ENCODE measurements at regions not wholly inside any gene's neighbourhood (a gene's known extent, or its start where the extent isn't known, plus 50 kb on each side); places are given as distances from the start of the nearest gene placed in this dataset.

DNA sequence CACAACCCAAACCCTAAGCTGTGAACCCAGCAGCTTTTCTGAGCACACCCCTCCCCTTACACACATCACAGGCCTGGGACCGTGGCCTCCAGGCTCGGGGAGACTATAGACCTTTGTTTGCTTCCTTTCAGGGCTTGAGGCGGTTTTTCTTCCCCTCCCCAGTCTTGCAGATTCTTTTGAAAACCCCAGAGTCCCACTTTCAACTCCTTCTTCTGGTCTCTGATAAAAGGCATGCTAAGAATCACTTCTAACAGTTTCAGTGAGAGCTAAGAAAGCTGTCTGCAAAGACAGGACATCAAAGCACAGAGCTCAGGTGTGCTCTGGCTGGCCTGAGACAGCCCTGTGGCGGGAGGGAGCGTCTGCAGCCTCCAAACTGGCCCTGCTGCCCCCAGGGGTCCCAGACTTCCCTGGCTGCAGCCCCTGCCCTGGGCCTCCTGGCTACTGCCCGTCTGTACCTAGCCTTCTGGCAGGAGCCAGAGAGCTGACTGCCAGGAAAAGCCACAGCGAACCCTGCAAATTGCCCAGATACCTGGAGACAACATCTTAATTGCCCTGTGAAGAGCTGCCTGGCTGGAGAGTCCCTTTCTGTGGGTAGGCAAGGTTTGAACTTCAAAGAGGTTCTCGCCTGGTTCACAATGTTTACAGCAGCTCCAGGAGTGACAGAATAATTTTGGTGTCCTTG lies 138.9 kb downstream of the GADD45G start (continued):
- TF ChIP-seq, protein P1, sequence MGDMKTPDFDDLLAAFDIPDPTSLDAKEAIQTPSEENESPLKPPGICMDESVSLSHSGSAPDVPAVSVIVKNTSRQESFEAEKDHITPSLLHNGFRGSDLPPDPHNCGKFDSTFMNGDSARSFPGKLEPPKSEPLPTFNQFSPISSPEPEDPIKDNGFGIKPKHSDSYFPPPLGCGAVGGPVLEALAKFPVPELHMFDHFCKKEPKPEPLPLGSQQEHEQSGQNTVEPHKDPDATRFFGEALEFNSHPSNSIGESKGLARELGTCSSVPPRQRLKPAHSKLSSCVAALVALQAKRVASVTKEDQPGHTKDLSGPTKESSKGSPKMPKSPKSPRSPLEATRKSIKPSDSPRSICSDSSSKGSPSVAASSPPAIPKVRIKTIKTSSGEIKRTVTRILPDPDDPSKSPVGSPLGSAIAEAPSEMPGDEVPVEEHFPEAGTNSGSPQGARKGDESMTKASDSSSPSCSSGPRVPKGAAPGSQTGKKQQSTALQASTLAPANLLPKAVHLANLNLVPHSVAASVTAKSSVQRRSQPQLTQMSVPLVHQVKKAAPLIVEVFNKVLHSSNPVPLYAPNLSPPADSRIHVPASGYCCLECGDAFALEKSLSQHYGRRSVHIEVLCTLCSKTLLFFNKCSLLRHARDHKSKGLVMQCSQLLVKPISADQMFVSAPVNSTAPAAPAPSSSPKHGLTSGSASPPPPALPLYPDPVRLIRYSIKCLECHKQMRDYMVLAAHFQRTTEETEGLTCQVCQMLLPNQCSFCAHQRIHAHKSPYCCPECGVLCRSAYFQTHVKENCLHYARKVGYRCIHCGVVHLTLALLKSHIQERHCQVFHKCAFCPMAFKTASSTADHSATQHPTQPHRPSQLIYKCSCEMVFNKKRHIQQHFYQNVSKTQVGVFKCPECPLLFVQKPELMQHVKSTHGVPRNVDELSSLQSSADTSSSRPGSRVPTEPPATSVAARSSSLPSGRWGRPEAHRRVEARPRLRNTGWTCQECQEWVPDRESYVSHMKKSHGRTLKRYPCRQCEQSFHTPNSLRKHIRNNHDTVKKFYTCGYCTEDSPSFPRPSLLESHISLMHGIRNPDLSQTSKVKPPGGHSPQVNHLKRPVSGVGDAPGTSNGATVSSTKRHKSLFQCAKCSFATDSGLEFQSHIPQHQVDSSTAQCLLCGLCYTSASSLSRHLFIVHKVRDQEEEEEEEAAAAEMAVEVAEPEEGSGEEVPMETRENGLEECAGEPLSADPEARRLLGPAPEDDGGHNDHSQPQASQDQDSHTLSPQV (IDR thresholded peaks at IDR 0.05) = no peak

- Histone ChIP-seq H3K36me3 (ENCODE audit: control insufficient read depth in 2 of 2, insufficient read depth in 2 of 2, low read length in 1 of 2) (no peaks in the 10 kb centered on the region), H3K27ac (ENCODE audit: control insufficient read depth, insufficient read depth) (peak overlapping the region; percentile 58), H3K79me2 (ENCODE audit: control insufficient read depth, insufficient read depth, low read length) (no peaks in the 10 kb centered on the region), H3K9me3 (replicated peaks; ENCODE audit: control insufficient read depth, insufficient read depth, low read length) (no peaks in the 10 kb centered on the region; the same call in 2 of the 3 replicates), H2AFZ (ENCODE audit: control insufficient read depth, low read depth, low read length) (no peak overlapping the region), H4K20me1 (ENCODE audit: control insufficient read depth, insufficient read depth) (no peaks in the 10 kb centered on the region), H3K9ac (ENCODE audit: control insufficient read depth, insufficient read depth, low read length) (no peak overlapping the region), H3K4me3 (no peak overlapping the region), H3K4me1 (ENCODE audit: control insufficient read depth, insufficient read depth, low read length) (peaks cover 48% of the 10 kb centered on the region), H3K27me3 (replicated peaks in 1 of 2; ENCODE audit: control insufficient read depth in 2 of 2, insufficient read depth in 2 of 2, low read length in 1 of 2) (no peaks in the 10 kb centered on the region; a peak in 1 of 4 replicates), H3K4me2 (ENCODE audit: control insufficient read depth, insufficient read depth) (peak overlapping the region; percentile 77)
- BruUV-seq (replicated peaks) = no TSS peak
- ChIA-PET RAD21 (ENCODE audit: unreplicated experiment) (interaction anchor here (0.9 to 4.0 kb wide), 13 partner anchors 8 to 180 kb away, joined by 3 to 57 read pairs (median 4); no protein-coding TSS in a partner anchor), CTCF (interaction anchor here (1.2 to 2.3 kb wide), 4 partner anchors 9 to 180 kb away, joined by 3 to 12 read pairs (median 6); no protein-coding TSS in a partner anchor), POLR2A (interaction anchor here (1.0 to 1.8 kb wide), 5 partner anchors 9 to 141 kb away, joined by 3 to 9 read pairs (median 4); no protein-coding TSS in a partner anchor), SMC1A (ENCODE audit: uncharacterized antibody, unreplicated experiment) (interaction anchor here (0.8 to 4.2 kb wide), 17 partner anchors 9 to 358 kb away, joined by 3 to 33 read pairs (median 6); no protein-coding TSS in a partner anchor)
- in situ Hi-C loops (cut with MboI) = no loop called here
- no peak for DNase-seq (ENCODE audit: low read depth, low spot score)
- 84% methylated on average over 8 of the region's 8 CpGs for WGBS (ENCODE audit: insufficient coverage, insufficient replicate concordance, low lambda C conversion rate, missing lambda C conversion rate)
- TF ChIP-seq IKZF2 (IDR thresholded peaks at IDR 0.05) = peak in 1 of 2 experiments; percentile 1; a peak in 1 of 4 replicates
- TF ChIP-seq BHLHE40 (IDR thresholded peaks at IDR 0.05; ENCODE audit: borderline replicate concordance in 1 of 2, low read depth in 2 of 2, low read length in 1 of 2) = no peak
- no peak for TF ChIP-seq MYC (IDR thresholded peaks at IDR 0.05; ENCODE audit: insufficient read depth, insufficient read length, insufficient replicate concordance, low read length, severe bottlenecking)
- TF ChIP-seq IKZF1 (conservative IDR thresholded peaks at IDR 0.05) = 0 out of 2 replicates have a peak, but pooled peaks have one; percentile 23
- no peak for TF ChIP-seq NR2F1 (conservative IDR thresholded peaks at IDR 0.05)
- TF ChIP-seq MTA3 (IDR thresholded peaks at IDR 0.05; ENCODE audit: borderline replicate concordance, low read length) = no peak
- no peak for ATAC-seq
- FAIRE-seq = no peak
- intact Hi-C loops (cut with micrococcal nuclease; ENCODE audit: unreplicated experiment) = no loop called here
Measured at GRCh38 chr9:89744255-89744648, 139.4 kb downstream of the GADD45G start.
